OCI-LY3 (cell line): ENCODE measurements at regions not wholly inside any gene's neighbourhood (a gene's known extent, or its start where the extent isn't known, plus 50 kb on each side); places are given as distances from the start of the nearest gene placed in this dataset.

Experiments
- CTCF ChIP-seq: fragments of 200-600, 300-600 bp; sonication (generic); IDR thresholded peaks from 2 replicates; pipeline ENCODE4 v1.5.1; 2014; ENCODE audit warnings: antibody characterized with exemption, low read length, low read depth
- EZH2phosphoT487 ChIP-seq: fragments of 200-600 bp; shearing (Covaris generic); IDR thresholded peaks from 2 replicates; pipeline ENCODE4 v1.6.1; 2018; ENCODE audit warnings: antibody characterized with exemption, mixed run types, low read depth

GRCh38 chr2:67186871-67187270, 210.3 kb upstream of the ETAA1 start:
- TF ChIP-seq CTCF (no peak), EZH2phosphoT487 (no peak)
